Activated CD4-positive, alpha-beta T cell treated with anti-CD3 and anti-CD28 coated beads, Interleukin-2, amount 10 ng/mL, durations not matched to agents 24 days and 14 days (primary cell): ENCODE measurements at regions not wholly inside any gene's neighbourhood (a gene's known extent, or its start where the extent isn't known, plus 50 kb on each side); places are given as distances from the start of the nearest gene placed in this dataset.
"Not testable (repeated sequence)": the region's sequence is repeated elsewhere in the genome, so short reads cannot be mapped to it uniquely, and the experiment has no call there.

Experiments used
- DNase-seq: peaks from one replicate; pipeline ENCODE4 v3.0.0; 2022
- H3K27ac Mint-ChIP-seq: one replicate; pipeline ENCODE4 v1.8.0; 2022; ENCODE audit warnings: mild to moderate bottlenecking, mixed read lengths
- H3K27me3 Mint-ChIP-seq: one replicate; pipeline ENCODE4 v1.8.0; 2022; ENCODE audit warnings: mixed read lengths
- H3K36me3 Mint-ChIP-seq: one replicate; pipeline ENCODE4 v1.8.0; 2022; ENCODE audit warnings: low read depth, mild to moderate bottlenecking, mixed read lengths
- H3K4me1 Mint-ChIP-seq: one replicate; pipeline ENCODE4 v1.8.0; 2021; ENCODE audit warnings: mixed read lengths
- H3K4me3 Mint-ChIP-seq: one replicate; pipeline ENCODE4 v1.8.0; 2022; ENCODE audit warnings: mild to moderate bottlenecking, moderate library complexity, mixed read lengths
- H3K9me3 Mint-ChIP-seq: one replicate; pipeline ENCODE4 v1.8.0; 2021; ENCODE audit warnings: mixed read lengths
- intact Hi-C: fragments of 100-400 bp; cut with micrococcal nuclease; formaldehyde crosslinking; loops from one replicate; pipeline ENCODE4 v1.15.1; 2023

DNA sequence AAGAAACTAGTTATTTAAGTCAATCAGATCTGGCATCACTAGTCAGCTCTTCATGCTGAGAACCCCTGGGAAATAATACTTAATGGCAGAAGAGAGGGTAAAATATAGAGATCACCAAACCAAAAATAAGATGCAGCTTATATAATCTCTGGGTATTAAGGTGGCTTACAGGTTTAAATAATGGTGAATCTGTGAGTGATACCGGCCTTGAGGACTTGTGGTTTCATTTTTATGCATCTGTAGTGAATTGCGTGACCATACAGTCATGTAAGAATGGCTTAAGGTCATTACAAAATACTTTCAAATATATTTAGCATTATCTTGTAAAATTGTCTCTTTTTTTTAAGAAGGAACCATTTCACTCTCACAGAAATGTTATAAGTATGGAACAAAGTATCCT, 1192.2 kb downstream of the RPIA start:
- H3K4me1 Mint-ChIP-seq, H3K36me3 Mint-ChIP-seq, DNase-seq, intact Hi-C loops, H3K9me3 Mint-ChIP-seq, H3K27ac Mint-ChIP-seq, H3K27me3 Mint-ChIP-seq, H3K4me3 Mint-ChIP-seq: not testable (repeated sequence)

DNA sequence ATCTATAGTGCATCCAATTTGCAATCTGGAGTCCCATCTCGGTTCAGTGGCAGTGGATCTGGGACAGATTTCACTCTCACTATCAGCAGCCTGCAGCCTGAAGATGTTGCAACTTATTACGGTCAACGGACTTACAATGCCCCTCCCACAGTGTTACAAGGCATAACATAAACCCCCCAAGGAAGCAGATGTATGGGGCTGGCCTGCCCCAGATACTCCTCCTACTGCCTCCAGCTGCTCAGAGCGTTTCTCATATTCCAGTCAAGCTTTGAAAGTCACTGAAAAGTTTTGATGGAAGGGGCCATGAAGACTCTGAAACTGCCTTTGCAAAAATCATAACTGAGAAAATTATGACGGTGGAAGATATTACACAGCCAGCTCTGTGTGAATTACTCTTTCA, 1193.6 kb downstream of the RPIA start:
- H3K9me3 Mint-ChIP-seq, H3K4me3 Mint-ChIP-seq, H3K27me3 Mint-ChIP-seq, intact Hi-C loops, H3K27ac Mint-ChIP-seq, DNase-seq, H3K36me3 Mint-ChIP-seq, H3K4me1 Mint-ChIP-seq: not testable (repeated sequence)

DNA sequence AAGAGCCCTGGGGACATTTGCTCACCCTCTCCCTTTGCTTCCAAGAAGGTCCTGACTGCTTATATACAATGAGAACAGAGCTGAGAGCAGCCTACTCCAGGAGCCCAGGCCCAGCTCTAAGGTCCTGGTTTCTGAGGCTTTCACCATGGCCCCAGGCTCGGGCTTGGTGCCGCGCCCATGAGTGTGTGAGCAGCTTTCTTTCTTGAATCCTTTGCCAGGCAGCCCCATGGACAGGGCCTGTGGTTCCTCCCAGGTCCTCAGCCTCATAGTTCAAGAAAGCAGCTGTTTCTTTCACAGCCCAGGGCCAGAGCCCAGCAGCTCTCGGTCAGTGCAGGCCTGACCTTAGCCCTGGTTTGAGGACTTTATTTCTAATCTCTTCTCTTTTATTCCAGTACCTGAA, 1197.2 kb downstream of the RPIA start:
- DNase-seq, H3K4me3 Mint-ChIP-seq, H3K9me3 Mint-ChIP-seq: not testable (repeated sequence)

DNA sequence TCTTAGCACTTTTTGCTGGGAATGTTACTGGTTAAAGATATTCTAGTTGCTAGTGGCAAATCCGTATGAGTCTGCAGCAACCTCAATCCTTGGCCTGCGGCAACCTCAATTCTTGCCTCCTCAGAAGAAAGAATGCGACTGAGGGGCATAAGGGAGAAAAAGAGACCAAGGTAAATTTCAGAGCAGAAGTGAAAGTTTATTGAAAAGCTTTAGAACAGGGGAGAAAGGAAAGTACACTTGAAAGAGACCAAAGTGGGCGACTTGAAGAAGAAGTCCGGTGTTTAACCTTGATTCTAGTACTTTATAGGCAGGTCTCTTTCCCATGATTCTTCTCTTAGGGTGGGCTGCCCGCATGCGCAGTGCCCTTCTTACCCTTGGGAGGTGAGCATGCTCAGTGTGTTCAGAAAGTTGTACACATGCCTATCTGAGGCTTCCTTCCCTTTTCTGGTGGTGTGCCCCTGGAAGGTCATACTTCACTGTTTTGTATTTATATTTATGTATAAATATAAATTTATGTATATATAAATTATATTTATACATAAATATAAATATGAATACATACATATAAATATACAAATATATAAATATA, 1198.8 kb downstream of the RPIA start:
- H3K36me3 Mint-ChIP-seq, H3K4me3 Mint-ChIP-seq, intact Hi-C loops, H3K27me3 Mint-ChIP-seq, DNase-seq, H3K9me3 Mint-ChIP-seq, H3K27ac Mint-ChIP-seq, H3K4me1 Mint-ChIP-seq: not testable (repeated sequence)

More for the DNA sequence above, 1197.2 kb downstream of the RPIA start:
- H3K27me3 Mint-ChIP-seq, H3K27ac Mint-ChIP-seq, intact Hi-C loops, H3K36me3 Mint-ChIP-seq, H3K4me1 Mint-ChIP-seq: not testable (repeated sequence)

DNA sequence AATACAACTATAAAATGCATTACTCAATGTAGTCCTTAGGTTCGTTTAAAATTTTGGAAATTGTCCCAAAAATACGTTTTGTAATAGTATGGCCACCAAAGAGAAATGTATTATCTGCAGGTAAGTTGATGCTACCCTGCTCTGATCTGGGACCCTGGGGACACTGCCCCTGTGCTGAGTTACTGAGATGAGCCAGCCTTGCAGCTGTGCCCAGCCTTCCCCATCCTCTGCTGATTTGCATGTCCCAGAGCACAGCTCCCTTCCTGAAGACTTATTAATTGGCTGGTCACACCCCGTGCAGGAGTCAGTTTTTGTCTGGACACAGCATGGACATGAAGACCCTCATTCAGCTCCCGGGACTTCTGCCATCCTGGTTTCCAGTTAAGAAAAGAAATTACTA, 1203.5 kb downstream of the RPIA start:
- H3K4me1 Mint-ChIP-seq, H3K4me3 Mint-ChIP-seq, H3K36me3 Mint-ChIP-seq, H3K9me3 Mint-ChIP-seq, H3K27me3 Mint-ChIP-seq, intact Hi-C loops, DNase-seq, H3K27ac Mint-ChIP-seq: not testable (repeated sequence)

DNA sequence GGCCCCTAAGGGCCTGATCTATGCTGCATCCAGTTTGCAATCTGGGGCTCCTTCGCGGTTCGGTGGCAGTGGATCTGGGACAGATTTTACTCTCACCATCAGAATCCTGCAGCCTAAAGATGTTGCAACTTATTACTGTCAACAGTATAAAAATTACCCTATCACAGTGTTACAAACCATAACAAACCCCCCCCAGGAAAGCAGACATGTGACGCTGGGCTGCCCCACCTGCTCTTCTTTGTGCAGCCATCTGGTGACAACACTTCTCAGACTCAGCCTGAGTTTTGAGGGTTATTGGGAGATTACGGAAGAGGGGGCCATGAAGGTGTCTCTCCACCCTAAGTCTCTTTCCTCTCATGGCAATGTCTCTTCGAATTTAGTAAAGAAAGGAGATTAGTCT, 1204.2 kb downstream of the RPIA start:
- H3K4me3 Mint-ChIP-seq, DNase-seq, H3K4me1 Mint-ChIP-seq, H3K27ac Mint-ChIP-seq, intact Hi-C loops, H3K9me3 Mint-ChIP-seq, H3K27me3 Mint-ChIP-seq, H3K36me3 Mint-ChIP-seq: not testable (repeated sequence)

DNA sequence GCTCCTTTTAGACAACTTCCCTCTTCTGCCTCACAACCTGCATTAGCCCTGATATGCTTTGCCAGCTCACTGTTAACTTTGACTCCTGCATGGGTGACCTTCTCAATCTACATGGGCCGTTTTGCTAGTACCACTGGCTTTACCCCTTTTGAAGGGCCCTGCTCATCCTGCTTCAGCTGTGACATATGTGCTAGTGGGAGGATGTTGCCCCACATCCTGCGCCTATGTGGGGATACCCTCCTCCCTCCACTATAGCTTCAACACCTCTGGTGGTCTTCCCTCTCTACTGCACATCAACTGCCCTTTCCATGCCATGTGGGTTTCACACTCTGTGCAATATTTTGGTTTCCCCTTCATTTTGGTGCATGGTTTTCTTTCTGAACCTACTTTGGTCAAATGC, 1235.5 kb downstream of the RPIA start:
- DNase-seq, intact Hi-C loops, H3K36me3 Mint-ChIP-seq, H3K9me3 Mint-ChIP-seq, H3K27ac Mint-ChIP-seq, H3K4me1 Mint-ChIP-seq, H3K4me3 Mint-ChIP-seq, H3K27me3 Mint-ChIP-seq: not testable (repeated sequence)

DNA sequence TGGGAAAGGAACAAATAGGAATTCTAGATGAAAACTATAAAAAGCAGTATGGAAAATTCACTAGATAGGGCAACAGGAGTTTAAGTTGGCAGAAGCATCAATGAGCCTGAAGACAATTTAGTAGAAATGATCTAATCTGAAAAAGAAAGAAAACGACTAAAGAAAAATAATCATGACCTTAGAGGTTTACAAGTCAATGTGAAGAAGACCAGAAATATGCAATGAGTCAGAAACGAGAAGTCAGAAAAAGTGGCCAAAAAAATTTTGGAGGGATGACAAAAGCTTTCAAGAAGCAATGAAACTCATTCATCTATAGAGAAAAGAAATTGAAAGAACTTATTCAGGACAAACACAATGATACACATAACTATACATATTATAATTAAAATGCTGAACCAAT, 1244.0 kb downstream of the RPIA start:
- H3K36me3 Mint-ChIP-seq, H3K9me3 Mint-ChIP-seq, H3K4me3 Mint-ChIP-seq, H3K27me3 Mint-ChIP-seq, intact Hi-C loops, H3K27ac Mint-ChIP-seq, H3K4me1 Mint-ChIP-seq, DNase-seq: not testable (repeated sequence)

DNA sequence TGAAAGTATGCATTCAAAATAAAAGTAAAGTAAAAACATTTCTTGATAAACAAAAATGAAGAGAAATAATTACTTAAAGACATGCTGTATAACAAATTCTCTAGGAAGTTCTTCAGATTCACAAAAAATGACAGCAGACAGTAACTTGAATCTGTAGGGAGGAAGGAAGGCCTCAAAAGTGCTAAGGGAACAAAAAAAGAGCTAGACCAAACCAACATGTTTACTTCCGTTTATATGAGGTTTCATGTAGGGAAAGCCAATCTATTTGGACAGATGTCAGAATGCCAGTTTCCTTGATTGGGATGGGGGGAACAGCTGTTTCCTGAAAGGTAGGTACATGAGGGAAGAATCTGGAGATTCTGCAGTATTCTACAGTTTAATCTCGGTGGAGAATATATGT, 1244.5 kb downstream of the RPIA start:
- DNase-seq, H3K36me3 Mint-ChIP-seq, intact Hi-C loops, H3K27me3 Mint-ChIP-seq, H3K27ac Mint-ChIP-seq, H3K4me3 Mint-ChIP-seq, H3K4me1 Mint-ChIP-seq, H3K9me3 Mint-ChIP-seq: not testable (repeated sequence)

DNA sequence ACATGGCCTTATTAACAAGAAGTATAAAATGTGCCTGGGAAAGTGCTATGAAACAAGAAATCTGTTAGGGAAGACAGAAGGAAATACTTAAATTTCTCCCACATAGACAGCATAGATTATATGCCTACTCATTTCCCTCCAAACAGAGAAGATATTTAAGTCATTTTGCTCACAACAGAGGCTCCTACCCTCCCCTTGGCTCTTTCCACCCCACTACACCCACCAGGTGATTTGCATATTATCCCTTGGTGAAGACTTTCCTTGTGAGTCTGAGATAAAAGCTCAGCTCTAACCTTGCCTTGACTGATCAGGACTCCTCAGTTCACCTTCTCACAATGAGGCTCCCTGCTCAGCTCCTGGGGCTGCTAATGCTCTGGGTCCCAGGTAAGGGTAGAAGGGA, 1245.1 kb downstream of the RPIA start:
- intact Hi-C loops, H3K9me3 Mint-ChIP-seq: not testable (repeated sequence)

DNA sequence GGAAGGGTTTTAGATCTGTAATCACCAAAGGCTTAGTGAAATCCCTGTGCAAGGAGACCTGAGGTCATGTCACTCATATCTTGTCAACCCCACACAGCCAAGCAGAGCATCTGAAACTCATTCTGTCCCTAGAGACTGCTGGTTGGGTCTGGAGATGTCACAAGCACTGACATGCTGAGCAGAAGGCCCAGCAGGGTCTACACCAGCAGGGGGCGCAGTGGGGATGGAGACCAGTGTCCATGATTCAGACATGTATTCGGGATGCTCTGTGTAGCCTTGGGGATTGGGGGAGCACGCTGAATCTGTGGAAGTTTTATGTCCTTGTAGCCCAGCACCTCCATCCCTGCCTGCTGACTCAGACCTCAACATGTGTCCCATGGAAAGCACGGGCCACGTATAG, 1247.3 kb downstream of the RPIA start:
- DNase-seq, intact Hi-C loops, H3K27me3 Mint-ChIP-seq, H3K4me3 Mint-ChIP-seq, H3K4me1 Mint-ChIP-seq, H3K9me3 Mint-ChIP-seq, H3K36me3 Mint-ChIP-seq, H3K27ac Mint-ChIP-seq: not testable (repeated sequence)

More for the DNA sequence above, 1245.1 kb downstream of the RPIA start:
- not testable (repeated sequence) for H3K27me3 Mint-ChIP-seq, H3K36me3 Mint-ChIP-seq, H3K4me1 Mint-ChIP-seq, H3K27ac Mint-ChIP-seq, H3K4me3 Mint-ChIP-seq, DNase-seq

DNA sequence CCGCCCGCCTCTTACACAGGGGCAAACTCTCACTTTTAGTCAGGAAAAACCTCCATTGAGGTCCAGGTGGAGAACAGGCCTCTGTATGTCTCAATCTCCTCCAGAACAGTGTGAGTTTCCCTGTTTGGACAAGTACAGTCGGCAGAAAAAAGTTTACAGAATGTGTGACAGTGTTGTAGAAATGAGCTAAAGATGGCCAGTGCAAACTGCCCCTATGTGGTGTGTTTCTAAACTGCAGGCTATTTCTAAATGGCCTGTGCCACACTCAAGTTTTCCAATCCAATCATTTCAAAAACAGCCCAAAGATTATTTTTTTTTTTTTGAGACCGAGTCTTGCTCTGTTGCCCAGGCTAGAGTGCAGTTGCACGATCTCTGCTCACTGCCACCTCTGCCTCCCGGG, 1252.8 kb downstream of the RPIA start:
- H3K4me3 Mint-ChIP-seq, H3K27ac Mint-ChIP-seq, H3K36me3 Mint-ChIP-seq, H3K27me3 Mint-ChIP-seq, H3K4me1 Mint-ChIP-seq, intact Hi-C loops, DNase-seq, H3K9me3 Mint-ChIP-seq: not testable (repeated sequence)

DNA sequence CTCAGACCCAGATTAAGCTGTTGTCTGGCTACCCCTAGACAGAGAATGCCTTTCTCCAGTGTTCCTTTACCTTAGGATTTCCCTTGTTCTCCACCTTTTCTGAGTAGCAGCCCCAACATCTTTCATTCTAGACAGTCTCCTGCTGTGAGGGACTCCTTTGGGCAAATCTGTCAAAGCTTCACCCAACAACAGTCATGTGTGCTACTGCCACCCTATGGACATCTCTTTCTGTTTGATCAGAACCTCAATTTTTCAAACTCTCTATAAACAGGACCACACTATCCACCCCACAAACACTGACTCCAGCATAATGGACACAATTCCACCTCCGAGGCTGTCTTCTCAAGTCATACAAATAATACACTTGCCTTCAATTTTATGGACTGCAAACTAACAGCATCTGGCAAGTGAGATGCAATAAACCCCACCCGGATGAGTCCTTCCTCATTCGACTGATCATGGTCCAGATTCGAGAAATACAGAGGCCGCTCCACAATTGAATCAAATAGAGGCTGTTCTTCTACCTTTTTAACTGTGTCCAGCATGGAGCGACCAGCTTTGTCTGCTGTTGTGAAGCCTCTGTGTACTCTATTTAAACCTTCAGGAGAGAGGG, 1253.6 kb downstream of the RPIA start:
- H3K9me3 Mint-ChIP-seq, H3K36me3 Mint-ChIP-seq, intact Hi-C loops, H3K27me3 Mint-ChIP-seq, DNase-seq, H3K4me3 Mint-ChIP-seq, H3K4me1 Mint-ChIP-seq, H3K27ac Mint-ChIP-seq: not testable (repeated sequence)

DNA sequence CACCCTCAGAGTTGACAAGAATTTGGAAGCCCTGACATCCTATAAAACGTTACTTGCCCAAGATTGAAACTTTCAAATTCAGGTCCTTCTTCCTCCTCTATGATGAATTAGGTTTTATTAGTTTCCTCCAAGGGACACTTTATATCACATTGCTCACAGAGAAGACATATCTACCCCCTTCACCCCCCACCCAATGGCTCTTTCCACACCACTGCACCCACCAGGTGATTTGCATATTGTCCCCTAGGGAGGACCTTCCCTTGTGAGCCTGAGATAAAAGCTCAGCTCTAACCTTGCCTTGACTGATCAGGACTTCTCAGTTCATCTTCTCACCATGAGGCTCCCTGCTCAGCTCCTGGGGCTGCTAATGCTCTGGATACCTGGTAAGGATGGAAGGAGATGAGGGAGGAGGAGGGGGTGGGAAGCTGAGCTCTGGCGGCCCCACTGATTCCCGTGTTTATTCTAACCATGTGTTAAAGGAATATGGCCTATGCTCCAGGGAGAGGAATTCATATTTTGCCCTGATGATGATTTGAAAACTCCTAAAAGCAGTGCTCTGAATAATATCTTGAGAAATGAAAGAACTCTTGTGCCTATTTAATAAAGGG, 1255.8 kb downstream of the RPIA start:
- H3K4me1 Mint-ChIP-seq, H3K27me3 Mint-ChIP-seq, DNase-seq, H3K9me3 Mint-ChIP-seq, H3K27ac Mint-ChIP-seq, H3K4me3 Mint-ChIP-seq, intact Hi-C loops, H3K36me3 Mint-ChIP-seq: not testable (repeated sequence)

DNA sequence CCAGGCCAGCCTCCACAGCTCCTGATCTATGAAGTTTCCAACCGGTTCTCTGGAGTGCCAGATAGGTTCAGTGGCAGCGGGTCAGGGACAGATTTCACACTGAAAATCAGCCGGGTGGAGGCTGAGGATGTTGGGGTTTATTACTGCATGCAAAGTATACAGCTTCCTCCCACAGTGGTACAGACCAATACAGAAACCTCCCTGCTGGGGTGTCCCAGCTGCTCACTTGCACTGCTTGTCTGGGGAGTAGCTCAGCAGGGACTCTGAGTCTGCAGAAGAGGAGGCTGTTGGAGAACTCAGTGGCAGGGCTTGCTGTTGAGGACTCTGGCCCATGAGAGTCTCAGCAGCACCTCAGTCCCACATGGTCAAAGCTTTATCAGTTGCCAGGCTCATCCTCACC, 1256.6 kb downstream of the RPIA start:
- H3K4me3 Mint-ChIP-seq, H3K27ac Mint-ChIP-seq, H3K36me3 Mint-ChIP-seq, H3K27me3 Mint-ChIP-seq, intact Hi-C loops, H3K9me3 Mint-ChIP-seq, DNase-seq, H3K4me1 Mint-ChIP-seq: not testable (repeated sequence)
